Ovary (tissue), 3 donors: ENCODE measurements at regions not wholly inside any gene's neighbourhood (a gene's known extent, or its start where the extent isn't known, plus 50 kb on each side); places are given as distances from the start of the nearest gene placed in this dataset.

Experiments used
- CTCF ChIP-seq, 3 donors: fragments of 450-650 bp in 2 of 3; fragments of 200-600 bp in 1 of 3; IDR thresholded peaks; one replicate each; pipeline versions ENCODE4 v1.5.1 to v1.8.0; 2016 to 2022; ENCODE audit warnings: antibody characterized with exemption in 3 of 3, mild to moderate bottlenecking in 1 of 3
- POLR2A ChIP-seq: fragments of 450-650 bp; IDR thresholded peaks from one replicate; pipeline ENCODE4 v1.6.1; 2017; ENCODE audit warnings: antibody characterized with exemption, mild to moderate bottlenecking, moderate library complexity
- donor health status: DM: no; HTN: no; CAD: no.

- TF ChIP-seq CTCF (IDR thresholded peaks at IDR 0.05) (no peak), POLR2A (no peak)
Observed at GRCh38 chr18:61198486-61198885, 134.7 kb upstream of the CDH20 start.
